Large intestine (tissue), 3 donors: ENCODE measurements at regions not wholly inside any gene's neighbourhood (a gene's known extent, or its start where the extent isn't known, plus 50 kb on each side); places are given as distances from the start of the nearest gene placed in this dataset.
"Not testable (repeated sequence)": the region's sequence is repeated elsewhere in the genome, so short reads cannot be mapped to it uniquely, and the experiment has no call there.

Source experiments
- DNase-seq, 2 donors: peaks; one replicate each; pipeline versions ENCODE4 v3.0.0 to v3.0.0-alpha.2; 2013
- H3K27ac ChIP-seq: one replicate; pipeline ENCODE4 v1.5.1; 2013; ENCODE audit warnings: low read length
- H3K27me3 ChIP-seq: 2 replicates; pipeline ENCODE4 v1.6.1; 2013; ENCODE audit warnings: low read length; ENCODE audit not compliant: control insufficient read depth, insufficient read depth
- H3K36me3 ChIP-seq: 2 replicates; pipeline ENCODE4 v1.6.1; 2013; ENCODE audit warnings: low read length; ENCODE audit not compliant: control insufficient read depth, insufficient read depth
- H3K4me1 ChIP-seq: one replicate; pipeline ENCODE4 v1.6.1; 2013; ENCODE audit warnings: low read length; ENCODE audit not compliant: control insufficient read depth, insufficient read depth
- H3K4me3 ChIP-seq: one replicate; pipeline ENCODE4 v1.5.1; 2013; ENCODE audit warnings: low read length
- H3K9me3 ChIP-seq: one replicate; pipeline ENCODE4 v1.6.1; 2013; ENCODE audit warnings: mild to moderate bottlenecking, low read depth, low read length, moderate library complexity; ENCODE audit not compliant: control insufficient read depth
- WGBS: methylation state at CpG from one replicate; pipeline ENCODE4 v1.1.5; 2013; ENCODE audit warnings: low lambda C conversion rate; ENCODE audit not compliant: insufficient coverage; 5-methylcytosine and 5-hydroxymethylcytosine counted together

DNA sequence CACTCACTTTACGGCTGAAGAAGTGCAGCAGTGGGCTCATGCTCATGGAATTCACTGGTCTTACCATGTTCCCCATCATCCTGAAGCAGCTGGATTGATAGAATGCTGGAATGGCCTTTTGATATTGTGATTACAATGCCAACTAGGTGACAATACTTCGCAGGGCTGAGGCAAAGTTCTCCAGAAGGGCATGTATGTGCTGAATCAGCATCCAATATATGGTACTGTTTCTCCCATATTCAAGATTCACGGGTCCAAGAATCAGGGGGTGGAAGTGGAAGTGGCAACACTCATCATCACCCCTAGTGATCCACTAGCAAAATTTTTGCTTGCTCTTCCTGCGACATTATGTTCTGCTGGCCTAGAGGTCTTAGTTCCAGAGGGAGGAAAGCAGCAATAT, 353.3 kb downstream of the C12orf75 start:
- not testable (repeated sequence) for H3K4me3 ChIP-seq, H3K4me1 ChIP-seq, H3K27ac ChIP-seq, H3K27me3 ChIP-seq, H3K9me3 ChIP-seq, DNase-seq, H3K36me3 ChIP-seq
- WGBS, result 100% methylated on average over 1 of the region's 4 CpGs

DNA sequence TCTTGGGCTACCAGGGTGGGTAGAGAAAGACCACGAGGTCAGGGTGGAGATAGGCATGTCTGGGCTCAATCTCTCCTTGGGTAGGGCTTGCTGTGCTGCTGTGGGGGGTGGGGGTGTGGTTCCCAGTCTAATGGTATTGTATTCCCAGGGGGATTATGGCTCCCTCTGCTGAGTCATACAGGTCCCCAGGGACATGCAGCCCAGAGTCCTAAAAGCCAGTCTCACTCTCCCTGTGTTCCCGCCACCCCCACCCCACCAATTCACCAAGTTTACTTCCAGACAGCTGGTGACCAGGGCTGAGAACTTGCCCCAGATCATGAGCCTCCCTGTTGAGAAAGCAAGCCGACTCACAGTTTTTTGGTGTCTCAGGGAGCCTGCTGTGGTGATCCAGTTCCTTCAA, 367.6 kb downstream of the C12orf75 start:
- H3K27me3 ChIP-seq, result peaks cover 2% of the 10 kb centered on the region
- H3K36me3 ChIP-seq, result no peaks in the 10 kb centered on the region
- WGBS, result no CpG with 5 or more reads among the region's 3 CpGs
- no peaks in the 10 kb centered on the region for H3K4me1 ChIP-seq
- DNase-seq, result no peak
- no peak overlapping the region for H3K4me3 ChIP-seq
- no peak overlapping the region for H3K27ac ChIP-seq
- no peaks in the 10 kb centered on the region for H3K9me3 ChIP-seq

DNA sequence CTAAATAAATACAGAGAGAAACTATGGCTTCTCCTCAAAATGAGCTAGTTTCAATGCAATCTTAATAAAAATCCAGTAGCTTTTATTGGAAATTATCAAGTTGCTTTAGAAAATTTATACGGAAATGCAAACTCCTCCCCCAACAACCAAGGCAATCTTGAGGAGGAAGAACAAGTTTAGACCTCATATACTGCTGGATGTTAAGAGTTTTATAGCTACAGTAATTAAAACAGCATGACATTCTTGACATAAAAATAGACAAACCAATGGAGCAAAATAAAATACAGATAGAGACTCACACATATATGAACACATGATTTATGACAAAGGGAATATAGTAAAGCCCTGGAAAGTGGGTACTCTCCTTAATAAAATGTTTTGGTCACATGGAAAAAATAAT, 368.7 kb downstream of the C12orf75 start:
- no peak for DNase-seq
- no peaks in the 10 kb centered on the region for H3K36me3 ChIP-seq
- H3K27me3 ChIP-seq, result peaks cover 2% of the 10 kb centered on the region
- 100% methylated on average over 1 of the region's 1 CpG for WGBS
- no peak overlapping the region for H3K4me3 ChIP-seq
- no peak overlapping the region for H3K27ac ChIP-seq
- no peaks in the 10 kb centered on the region for H3K4me1 ChIP-seq
- no peaks in the 10 kb centered on the region for H3K9me3 ChIP-seq

DNA sequence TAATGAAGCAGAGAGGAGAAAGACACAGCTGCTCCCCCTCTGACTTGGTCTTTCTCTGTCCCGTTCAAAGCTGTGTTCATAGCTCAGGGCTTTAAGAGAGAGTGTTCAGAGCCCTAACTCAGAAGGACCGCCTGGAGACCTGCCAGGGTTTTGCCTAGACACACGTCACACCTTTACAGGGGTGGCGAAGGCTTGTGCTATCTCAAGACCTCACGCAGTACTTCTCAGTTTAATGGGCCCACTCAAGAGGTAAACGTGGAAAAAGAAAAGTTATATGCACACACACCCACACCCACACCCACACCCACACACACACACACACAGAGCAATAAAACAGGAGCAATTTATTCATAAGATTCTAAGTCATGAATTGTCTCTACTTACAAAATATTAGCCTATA, 374.3 kb downstream of the C12orf75 start:
- no peak overlapping the region for H3K4me3 ChIP-seq
- no peaks in the 10 kb centered on the region for H3K9me3 ChIP-seq
- no peak overlapping the region for H3K27ac ChIP-seq
- no peaks in the 10 kb centered on the region for H3K4me1 ChIP-seq
- H3K36me3 ChIP-seq, result no peaks in the 10 kb centered on the region
- no CpG with 5 or more reads among the region's 6 CpGs for WGBS
- H3K27me3 ChIP-seq, result no peaks in the 10 kb centered on the region
- no peak for DNase-seq

DNA sequence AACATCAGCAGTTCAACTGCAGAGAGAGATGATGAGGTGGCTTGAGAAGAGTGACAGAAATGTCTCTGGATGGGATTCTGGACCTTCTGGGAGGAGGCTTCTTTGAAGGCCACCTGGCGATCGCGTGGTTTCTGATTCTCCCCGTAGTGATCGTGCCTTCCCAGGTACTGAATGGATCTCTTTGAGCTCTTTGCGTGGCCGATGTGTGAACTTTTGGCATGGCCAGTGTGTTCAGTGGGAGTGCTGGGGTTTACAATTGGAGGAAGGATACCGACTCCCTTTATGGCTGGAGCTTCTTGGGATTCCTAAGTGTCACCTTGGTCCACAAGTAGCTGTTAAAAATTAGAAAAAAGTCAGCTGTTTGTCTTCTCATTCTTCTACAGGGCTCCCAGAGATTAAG, 374.7 kb downstream of the C12orf75 start:
- DNase-seq, result no peak
- WGBS, result no CpG with 5 or more reads among the region's 8 CpGs
- Histone ChIP-seq H3K36me3 (no peaks in the 10 kb centered on the region), H3K27ac (no peak overlapping the region), H3K9me3 (no peaks in the 10 kb centered on the region), H3K4me1 (no peaks in the 10 kb centered on the region), H3K4me3 (no peak overlapping the region), H3K27me3 (no peaks in the 10 kb centered on the region)

DNA sequence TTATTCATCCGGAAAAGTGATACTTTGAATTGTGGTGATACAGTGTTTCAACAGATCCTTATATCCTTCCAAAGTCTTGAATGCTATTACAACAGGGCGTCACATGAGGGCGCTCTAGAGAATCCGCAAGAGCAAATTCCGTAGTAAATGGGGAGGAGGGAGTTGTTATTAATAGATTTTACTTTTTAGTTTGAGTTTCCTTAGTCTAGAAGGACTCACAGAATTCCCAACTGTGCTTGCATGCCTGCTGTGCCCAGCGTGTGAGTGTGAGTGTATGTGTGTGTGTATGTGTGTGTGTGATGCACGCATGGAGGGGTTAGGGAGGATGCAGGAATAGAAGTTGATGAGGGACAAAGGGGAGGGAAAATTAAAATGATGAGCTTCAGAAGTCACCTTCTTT, 375.3 kb downstream of the C12orf75 start:
- WGBS, result no CpG with 5 or more reads among the region's 7 CpGs
- peak; percentile 19 to 33 for DNase-seq
- H3K27ac ChIP-seq, result no peak overlapping the region

DNA sequence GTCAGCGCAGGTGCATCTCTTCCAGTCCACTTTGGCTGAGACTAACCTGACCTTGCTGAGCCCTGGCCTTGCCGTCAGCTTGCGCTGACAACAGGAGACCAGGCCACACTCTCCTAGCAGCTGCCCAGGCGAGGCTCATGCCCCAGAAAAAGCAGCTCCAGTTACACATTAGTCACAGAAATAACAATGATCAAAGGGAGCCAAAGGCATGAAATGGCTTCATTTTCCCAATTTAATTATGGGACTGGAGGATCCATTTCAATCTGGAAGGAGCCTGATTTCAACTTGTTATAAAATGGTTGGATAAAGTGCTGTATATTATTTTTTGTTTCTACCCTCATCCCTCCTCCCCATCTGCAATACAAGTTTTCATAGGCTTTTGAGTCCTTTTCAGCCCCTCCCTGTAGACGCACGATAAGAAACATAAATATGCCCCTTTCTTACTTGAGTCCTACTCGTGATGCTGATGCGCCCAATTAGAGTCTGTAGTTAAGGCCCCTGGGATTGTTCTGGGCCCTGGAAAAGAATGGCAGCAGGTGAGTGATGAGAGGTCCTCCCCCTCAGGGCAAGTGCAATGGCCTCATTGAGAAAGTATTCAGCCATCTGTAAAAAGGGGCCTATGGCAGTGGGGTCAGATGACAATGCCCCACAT, 376.0 kb downstream of the C12orf75 start:
- no peaks in the 10 kb centered on the region for H3K27me3 ChIP-seq
- H3K9me3 ChIP-seq, result no peaks in the 10 kb centered on the region
- no peak for DNase-seq
- no peak overlapping the region for H3K27ac ChIP-seq
- H3K4me1 ChIP-seq, result no peaks in the 10 kb centered on the region
- WGBS, result no CpG with 5 or more reads among the region's 8 CpGs
- no peaks in the 10 kb centered on the region for H3K36me3 ChIP-seq
- H3K4me3 ChIP-seq, result no peak overlapping the region

More for the DNA sequence above, 375.3 kb downstream of the C12orf75 start:
- no peaks in the 10 kb centered on the region for H3K27me3 ChIP-seq
- no peaks in the 10 kb centered on the region for H3K9me3 ChIP-seq
- H3K4me3 ChIP-seq, result no peak overlapping the region
- H3K36me3 ChIP-seq, result no peaks in the 10 kb centered on the region
- H3K4me1 ChIP-seq, result no peaks in the 10 kb centered on the region

DNA sequence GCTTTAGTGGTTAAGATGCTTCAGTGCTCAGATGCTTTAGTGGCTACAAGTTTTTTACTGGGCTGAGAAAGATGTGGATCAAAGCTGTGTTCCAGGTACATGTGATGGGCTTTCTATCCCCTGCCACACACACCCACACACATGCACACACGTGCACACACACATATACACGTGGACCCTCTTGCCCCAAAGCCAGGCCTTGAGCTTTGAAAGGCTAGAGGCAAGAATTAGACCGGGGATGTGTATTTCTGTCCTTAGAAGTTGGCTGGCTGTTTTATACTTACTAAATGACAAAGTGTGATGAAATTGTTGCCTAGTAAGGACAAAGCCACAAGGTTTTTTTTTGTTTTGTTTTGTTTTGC, 376.5 kb downstream of the C12orf75 start:
- Histone ChIP-seq H3K4me1 (no peaks in the 10 kb centered on the region), H3K9me3 (no peaks in the 10 kb centered on the region), H3K27me3 (no peaks in the 10 kb centered on the region), H3K27ac (no peak overlapping the region), H3K36me3 (no peaks in the 10 kb centered on the region), H3K4me3 (no peak overlapping the region)
- no CpG with 5 or more reads among the region's 3 CpGs for WGBS
- no peak for DNase-seq

DNA sequence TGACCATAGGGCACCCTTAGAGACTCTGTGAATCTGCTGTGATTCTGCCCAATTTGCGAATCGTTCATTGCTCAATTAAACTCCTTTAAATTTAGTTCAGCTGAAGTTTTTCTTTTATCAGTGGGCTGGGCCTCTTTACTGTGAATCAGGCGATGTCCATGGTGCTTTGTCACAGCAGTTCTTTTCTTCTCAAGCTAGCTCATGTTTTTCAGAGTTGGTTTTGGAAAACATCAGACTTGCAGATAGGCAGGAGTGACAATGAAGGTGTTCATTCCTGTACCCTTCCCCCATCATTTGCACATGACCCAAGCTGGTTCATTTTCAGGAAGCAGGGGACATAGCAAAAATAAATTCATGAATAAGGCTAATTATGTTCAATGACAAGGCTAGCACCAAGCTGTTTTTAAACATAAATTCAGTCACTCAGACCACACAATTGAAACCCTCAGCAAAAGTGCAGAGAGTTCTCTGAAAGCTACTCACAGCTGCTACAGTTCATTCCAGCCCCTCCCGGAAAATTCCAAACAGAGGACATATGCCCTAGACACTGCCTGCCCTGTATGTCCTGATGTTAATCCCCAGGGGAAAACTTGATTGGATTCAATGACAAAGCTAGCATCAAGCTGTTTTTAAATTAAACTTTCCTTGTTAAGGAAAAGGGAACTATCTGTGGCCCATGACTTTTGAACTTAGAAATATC, 383.3 kb downstream of the C12orf75 start:
- Histone ChIP-seq H3K4me3 (no peak overlapping the region), H3K9me3 (no peaks in the 10 kb centered on the region), H3K36me3 (no peaks in the 10 kb centered on the region), H3K27me3 (no peaks in the 10 kb centered on the region), H3K4me1 (no peaks in the 10 kb centered on the region), H3K27ac (no peak overlapping the region)
- WGBS, result 100% methylated on average over 2 of the region's 4 CpGs
- no peak for DNase-seq

DNA sequence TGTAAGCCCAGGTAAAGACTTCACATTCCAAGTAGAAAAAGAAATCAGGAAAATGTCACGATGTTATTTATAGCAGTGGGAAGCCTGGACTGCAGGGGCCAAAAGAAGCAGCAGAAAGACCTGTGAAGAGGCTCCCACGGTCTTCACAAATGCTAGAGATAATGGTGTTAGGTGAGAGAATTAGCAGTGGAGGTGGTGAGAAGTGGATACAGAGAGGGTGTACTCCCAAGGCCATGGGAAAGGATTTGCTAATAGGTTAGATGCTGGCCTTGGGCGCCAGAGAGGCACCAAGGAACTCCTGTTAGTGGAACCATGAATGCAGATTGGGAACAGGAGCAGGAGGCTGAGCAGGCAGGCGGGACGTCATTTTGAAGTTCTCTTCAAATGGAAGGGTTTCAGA, 386.1 kb downstream of the C12orf75 start:
- Histone ChIP-seq H3K27me3 (no peaks in the 10 kb centered on the region), H3K36me3 (no peaks in the 10 kb centered on the region), H3K4me3 (no peak overlapping the region), H3K4me1 (no peaks in the 10 kb centered on the region), H3K27ac (no peak overlapping the region), H3K9me3 (no peaks in the 10 kb centered on the region)
- no peak for DNase-seq
- 58% methylated on average over 2 of the region's 5 CpGs for WGBS
